Effector memory CD4-positive, alpha-beta T cell (primary cell): ENCODE measurements at regions not wholly inside any gene's neighbourhood (a gene's known extent, or its start where the extent isn't known, plus 50 kb on each side); places are given as distances from the start of the nearest gene placed in this dataset.

ENCODE experiments used
- DNase-seq, 3 donors: peaks; one replicate each; pipeline ENCODE4 v3.0.0-alpha.2; 2020
- H3K27ac ChIP-seq: 2 replicates; pipeline ENCODE4 v1.7.0; 2013; ENCODE audit warnings: mild to moderate bottlenecking, low read length, moderate library complexity; ENCODE audit not compliant: insufficient read depth, poor library complexity, severe bottlenecking
- H3K27me3 ChIP-seq: replicated peaks from 2 replicates; pipeline ENCODE4 v1.7.0; 2013; ENCODE audit warnings: mild to moderate bottlenecking, low read length; ENCODE audit not compliant: insufficient read depth, control insufficient read depth, poor library complexity, severe bottlenecking
- H3K36me3 ChIP-seq: 2 replicates; pipeline ENCODE4 v1.7.0; 2013; ENCODE audit warnings: mild to moderate bottlenecking, low read length, moderate library complexity; ENCODE audit not compliant: control insufficient read depth, insufficient read depth
- H3K4me1 ChIP-seq: 2 replicates; pipeline ENCODE4 v1.7.0; 2013; ENCODE audit warnings: low read length, mild to moderate bottlenecking; ENCODE audit not compliant: control insufficient read depth, insufficient read depth, poor library complexity, severe bottlenecking
- H3K4me3 ChIP-seq: 2 replicates; pipeline ENCODE4 v1.7.0; 2013; ENCODE audit warnings: low read length, low read depth, mild to moderate bottlenecking; ENCODE audit not compliant: insufficient read depth, poor library complexity, severe bottlenecking
- H3K9me3 ChIP-seq: 2 replicates; pipeline ENCODE4 v1.7.0; 2013; ENCODE audit warnings: mild to moderate bottlenecking, low read length, moderate library complexity; ENCODE audit not compliant: control insufficient read depth

DNA sequence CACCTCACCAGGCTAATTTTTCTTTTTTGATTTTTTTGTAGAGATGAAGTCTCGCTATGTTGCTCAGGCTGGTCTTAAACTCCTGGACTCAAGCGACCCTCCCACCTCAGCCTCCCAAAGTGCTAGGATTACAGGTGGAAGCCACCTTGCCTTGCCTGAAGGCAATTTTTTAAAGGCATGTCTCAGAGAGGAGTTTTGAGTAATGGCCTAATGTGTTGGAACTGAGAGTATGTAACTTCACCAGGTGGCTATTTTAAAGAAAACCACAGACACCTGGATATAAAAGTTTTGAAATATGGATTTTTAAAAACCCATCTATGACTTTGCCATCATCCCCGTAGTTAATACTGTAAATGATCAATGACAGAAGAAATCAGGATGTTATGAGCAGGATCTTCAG is 119.8 kb upstream of the ATP8B1 start:
- H3K36me3 ChIP-seq = no peaks in the 10 kb centered on the region
- no peaks in the 10 kb centered on the region for H3K27me3 ChIP-seq
- DNase-seq = no peak
- H3K4me1 ChIP-seq = no peaks in the 10 kb centered on the region
- H3K4me3 ChIP-seq = no peak overlapping the region
- no peak overlapping the region for H3K27ac ChIP-seq
- no peaks in the 10 kb centered on the region for H3K9me3 ChIP-seq

DNA sequence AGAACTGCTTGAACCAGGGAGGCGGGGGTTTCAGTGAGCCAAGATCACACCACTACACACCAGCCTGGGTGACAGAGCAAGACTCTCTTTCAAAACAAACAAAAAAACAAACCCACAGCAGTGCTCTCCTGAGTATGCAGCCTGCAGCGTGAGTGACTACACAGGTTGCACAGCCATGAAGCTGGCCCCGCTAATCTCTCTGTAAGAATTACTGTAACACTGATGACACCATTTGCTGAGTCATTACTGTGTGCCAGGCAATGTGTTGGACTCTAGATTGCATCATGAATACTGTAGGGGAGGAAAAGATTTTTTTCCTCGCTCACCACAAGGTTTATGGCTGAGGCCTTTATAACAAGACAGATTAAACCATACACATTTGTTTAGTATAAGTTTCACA is 118.6 kb upstream of the ATP8B1 start:
- H3K27ac ChIP-seq = no peak overlapping the region
- no peak for DNase-seq
- no peaks in the 10 kb centered on the region for H3K4me1 ChIP-seq
- no peak overlapping the region for H3K4me3 ChIP-seq
- no peaks in the 10 kb centered on the region for H3K36me3 ChIP-seq
- H3K9me3 ChIP-seq = no peaks in the 10 kb centered on the region
- no peaks in the 10 kb centered on the region for H3K27me3 ChIP-seq

DNA sequence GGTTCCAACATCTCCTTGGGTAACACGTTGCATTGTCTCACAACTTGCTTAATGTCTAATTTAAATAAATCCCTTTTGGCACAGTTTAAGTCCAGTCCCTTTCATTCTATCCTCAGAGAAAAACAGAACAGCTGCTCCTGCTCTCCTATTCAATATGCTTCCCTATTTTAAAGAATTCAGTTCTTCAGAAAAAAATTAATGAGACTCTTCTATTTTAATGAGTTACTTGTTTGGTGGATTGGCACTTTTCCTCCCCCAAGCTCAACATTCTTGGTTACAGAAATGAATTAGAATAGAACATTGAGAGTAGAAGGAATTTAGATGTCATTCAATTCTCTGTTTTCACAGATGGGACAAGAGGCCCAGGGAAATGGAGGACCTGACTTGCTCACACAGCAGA is 116.9 kb upstream of the ATP8B1 start:
- H3K36me3 ChIP-seq = no peaks in the 10 kb centered on the region
- no peaks in the 10 kb centered on the region for H3K27me3 ChIP-seq
- no peak overlapping the region for H3K27ac ChIP-seq
- peaks cover 3% of the 10 kb centered on the region for H3K4me1 ChIP-seq
- H3K9me3 ChIP-seq = no peaks in the 10 kb centered on the region
- no peak for DNase-seq
- H3K4me3 ChIP-seq = no peak overlapping the region

DNA sequence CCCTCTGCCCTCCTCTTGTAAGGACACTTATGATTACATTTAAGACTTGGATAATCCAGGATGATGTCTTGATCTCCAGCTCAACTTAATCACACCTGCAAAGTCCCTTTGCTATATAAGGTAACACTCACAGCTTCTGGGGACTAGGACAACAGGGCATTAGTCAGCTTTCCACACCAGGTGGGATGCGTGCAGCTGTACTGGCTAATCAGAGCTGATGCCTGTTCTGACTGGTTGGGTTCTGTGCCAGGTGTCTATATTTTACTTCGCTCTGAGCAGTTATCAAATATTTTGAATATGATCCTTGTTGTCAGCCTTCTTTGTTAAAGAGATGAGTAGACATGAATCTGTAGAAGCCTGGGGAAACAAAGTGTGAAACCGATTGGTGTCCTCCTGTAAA is 115.5 kb upstream of the ATP8B1 start:
- peaks cover 3% of the 10 kb centered on the region for H3K4me1 ChIP-seq
- H3K27ac ChIP-seq = no peak overlapping the region
- no peaks in the 10 kb centered on the region for H3K9me3 ChIP-seq
- DNase-seq = no peak
- H3K27me3 ChIP-seq = no peaks in the 10 kb centered on the region
- H3K36me3 ChIP-seq = no peaks in the 10 kb centered on the region
- no peak overlapping the region for H3K4me3 ChIP-seq

DNA sequence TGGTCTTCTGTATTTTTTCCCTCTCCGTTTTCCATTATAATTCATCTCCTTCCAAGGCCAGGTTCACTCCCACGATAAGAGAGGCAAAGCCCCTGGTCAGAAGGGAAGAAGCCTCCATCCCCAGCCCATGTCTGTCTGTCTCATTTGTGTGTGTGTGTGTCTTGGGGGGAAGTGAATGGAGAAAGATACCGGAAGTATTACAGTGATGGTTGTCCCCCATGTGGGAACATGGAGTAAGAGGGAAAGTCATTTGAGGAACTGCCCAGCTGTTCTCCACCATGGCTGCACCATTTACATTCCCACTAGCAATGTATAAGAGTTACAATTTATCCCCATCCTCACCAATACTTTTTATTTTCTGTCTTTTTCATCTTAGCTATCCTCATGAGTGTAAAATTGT is 113.6 kb upstream of the ATP8B1 start:
- no peaks in the 10 kb centered on the region for H3K27me3 ChIP-seq
- no peaks in the 10 kb centered on the region for H3K9me3 ChIP-seq
- H3K4me3 ChIP-seq = no peak overlapping the region
- H3K36me3 ChIP-seq = no peaks in the 10 kb centered on the region
- H3K27ac ChIP-seq = no peak overlapping the region
- no peak for DNase-seq
- peaks cover 3% of the 10 kb centered on the region for H3K4me1 ChIP-seq

DNA sequence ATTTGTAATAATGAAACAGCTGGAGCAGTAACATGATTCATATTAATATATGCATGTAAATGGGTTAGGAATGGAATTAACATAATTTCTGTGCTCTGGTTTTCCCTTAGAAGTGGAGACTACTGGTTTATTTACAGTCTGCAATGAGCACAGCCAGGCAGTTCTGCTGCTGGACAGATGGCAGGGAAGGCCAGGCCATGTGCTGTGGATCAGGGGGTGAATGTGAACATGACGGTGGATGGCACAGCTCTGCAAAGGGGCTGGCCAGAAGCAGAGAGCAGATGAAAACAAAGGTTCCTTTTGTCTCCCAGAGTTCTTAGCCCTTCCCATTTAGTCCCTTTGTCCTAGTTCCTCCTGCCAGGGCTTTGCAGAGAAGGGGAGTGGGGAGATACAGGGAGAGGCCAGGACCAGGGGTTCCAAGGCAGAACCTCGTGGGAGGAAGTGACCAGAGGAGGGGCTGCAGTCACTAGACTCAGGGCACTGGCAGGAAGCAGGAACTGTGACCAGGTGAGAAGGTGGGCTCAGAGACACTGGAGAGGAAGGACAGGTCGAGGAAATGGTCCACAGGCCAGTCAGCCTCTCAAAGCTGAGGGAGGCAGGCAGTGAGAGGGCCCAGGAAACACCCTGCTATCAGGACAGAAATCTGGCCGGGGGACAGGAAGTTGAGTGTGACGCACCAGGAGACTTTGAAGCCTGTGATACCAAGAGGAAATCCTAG is 112.9 kb upstream of the ATP8B1 start:
- no peak for DNase-seq

DNA sequence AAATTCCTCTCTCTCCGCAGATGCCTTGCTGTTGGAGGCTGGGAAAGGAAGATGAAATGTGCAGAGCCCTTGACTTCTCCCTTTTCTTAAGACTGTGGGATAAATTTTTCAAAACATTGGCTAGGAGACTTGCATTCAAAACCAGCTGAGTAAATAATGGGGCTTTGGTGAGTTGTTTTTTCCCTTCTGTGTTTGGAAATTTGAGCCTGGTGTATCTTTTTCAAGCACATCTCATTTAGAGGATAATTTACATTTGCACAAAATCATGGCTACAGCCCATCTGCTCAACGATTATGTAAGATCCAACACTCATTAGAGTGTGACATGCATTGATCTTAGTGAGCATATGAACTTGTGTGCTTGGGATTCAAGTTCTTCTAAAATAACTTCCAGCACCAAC is 112.1 kb upstream of the ATP8B1 start:
- H3K27me3 ChIP-seq = no peaks in the 10 kb centered on the region
- no peak overlapping the region for H3K27ac ChIP-seq
- H3K36me3 ChIP-seq = no peaks in the 10 kb centered on the region
- no peak overlapping the region for H3K4me3 ChIP-seq
- no peaks in the 10 kb centered on the region for H3K9me3 ChIP-seq
- DNase-seq = no peak
- H3K4me1 ChIP-seq = peaks cover 3% of the 10 kb centered on the region

More for the DNA sequence above, 112.9 kb upstream of the ATP8B1 start:
- no peaks in the 10 kb centered on the region for H3K36me3 ChIP-seq
- H3K4me1 ChIP-seq = peaks cover 3% of the 10 kb centered on the region
- no peak overlapping the region for H3K4me3 ChIP-seq
- H3K27ac ChIP-seq = no peak overlapping the region
- no peaks in the 10 kb centered on the region for H3K27me3 ChIP-seq
- no peaks in the 10 kb centered on the region for H3K9me3 ChIP-seq

DNA sequence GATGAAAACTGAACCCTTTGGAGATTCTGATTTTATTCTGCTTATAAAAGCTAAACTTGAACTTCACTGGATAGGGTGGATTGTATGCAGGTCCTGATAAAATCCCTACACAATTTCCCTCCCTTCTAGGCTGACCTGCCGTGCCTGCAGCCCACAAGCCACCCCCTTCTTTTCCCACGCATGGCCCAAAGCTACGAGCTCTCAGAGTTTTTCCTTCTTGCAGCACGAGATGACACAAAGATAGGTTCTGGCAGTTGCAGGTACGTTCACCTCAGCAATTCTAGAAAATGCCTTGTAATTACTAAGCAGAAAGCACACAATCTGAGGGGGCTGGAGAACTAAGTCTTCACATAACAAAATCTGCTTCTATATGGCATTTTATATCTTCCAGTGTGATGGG is 110.6 kb upstream of the ATP8B1 start:
- no peak overlapping the region for H3K4me3 ChIP-seq
- DNase-seq = no peak

DNA sequence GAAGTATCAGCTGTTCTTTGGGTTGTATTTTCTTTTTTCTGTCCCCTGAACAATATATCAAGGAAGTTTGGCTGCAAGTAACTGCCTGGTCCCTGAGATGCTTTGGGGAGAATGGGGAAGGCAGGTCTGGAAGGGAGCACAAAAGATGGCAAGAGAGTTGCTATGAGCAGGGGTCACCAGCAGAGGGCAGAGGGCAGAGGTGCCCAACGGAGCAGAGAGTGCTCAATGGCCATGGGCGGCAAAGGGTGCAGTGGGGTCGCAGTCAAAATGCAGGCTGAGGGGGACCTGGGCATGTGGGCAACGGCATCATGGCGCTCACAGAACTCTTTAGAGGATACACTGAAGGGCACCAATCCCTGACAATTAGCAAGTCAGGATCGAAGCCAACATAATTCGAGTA is 107.7 kb upstream of the ATP8B1 start:
- Histone ChIP-seq H3K9me3 (no peaks in the 10 kb centered on the region), H3K4me1 (no peaks in the 10 kb centered on the region), H3K27ac (no peak overlapping the region), H3K36me3 (no peaks in the 10 kb centered on the region), H3K4me3 (no peak overlapping the region), H3K27me3 (no peaks in the 10 kb centered on the region)
- DNase-seq = no peak

More for the DNA sequence above, 110.6 kb upstream of the ATP8B1 start:
- Histone ChIP-seq H3K36me3 (no peaks in the 10 kb centered on the region), H3K27ac (no peak overlapping the region), H3K27me3 (no peaks in the 10 kb centered on the region), H3K9me3 (no peaks in the 10 kb centered on the region), H3K4me1 (peaks cover 3% of the 10 kb centered on the region)

DNA sequence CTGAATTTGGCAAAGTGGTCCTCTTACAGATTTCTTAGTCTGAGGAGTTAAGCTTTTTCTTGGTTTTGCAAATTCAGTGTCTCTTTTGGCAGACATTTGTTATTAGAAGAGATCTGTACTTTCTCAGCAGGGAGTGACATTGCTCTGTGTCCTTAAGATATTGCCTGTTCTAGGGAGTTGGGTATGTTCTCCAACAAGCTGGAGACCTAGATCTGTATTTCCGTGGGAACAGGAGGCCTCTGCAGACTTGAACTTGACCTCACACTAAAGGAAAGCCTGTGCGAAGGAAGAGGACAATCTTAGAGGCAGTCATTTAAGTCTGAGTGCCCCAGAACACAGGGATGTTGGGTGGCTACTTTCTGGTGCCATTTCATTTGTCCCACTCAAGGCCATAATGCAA is 107.0 kb upstream of the ATP8B1 start:
- DNase-seq = no peak
- no peak overlapping the region for H3K27ac ChIP-seq
- H3K36me3 ChIP-seq = no peaks in the 10 kb centered on the region
- no peaks in the 10 kb centered on the region for H3K9me3 ChIP-seq
- H3K4me3 ChIP-seq = no peak overlapping the region
- H3K27me3 ChIP-seq = no peaks in the 10 kb centered on the region
- H3K4me1 ChIP-seq = no peaks in the 10 kb centered on the region
